BE2C (cell line): ENCODE measurements at regions not wholly inside any gene's neighbourhood (a gene's known extent, or its start where the extent isn't known, plus 50 kb on each side); places are given as distances from the start of the nearest gene placed in this dataset.

Experiments
- DNase-seq: peaks from one replicate; pipeline ENCODE4 v3.0.0-alpha.2; 2020
- H3K27me3 ChIP-seq: fragments of 250-450 bp; sonication (Bioruptor Pico); 2 replicates; pipeline ENCODE4 v1.5.1; 2020; ENCODE audit warnings: mild to moderate bottlenecking
- H3K36me3 ChIP-seq: fragments of 250-450 bp; sonication (Bioruptor Pico); 2 replicates; pipeline ENCODE4 v1.5.1; 2020; ENCODE audit warnings: mild to moderate bottlenecking
- H3K4me1 ChIP-seq: fragments of 250-450 bp; sonication (Bioruptor Pico); 2 replicates; pipeline ENCODE4 v1.5.1; 2020
- H3K4me3 ChIP-seq: 2 replicates; pipeline ENCODE4 v1.5.1; 2011; ENCODE audit warnings: low read depth, low read length
- H3K9me3 ChIP-seq: fragments of 250-450 bp; sonication (Bioruptor Pico); 2 replicates; pipeline ENCODE4 v1.5.1; 2020
- CTCF ChIP-seq: IDR thresholded peaks from 2 replicates; pipeline ENCODE4 v1.5.1; 2012; ENCODE audit warnings: mild to moderate bottlenecking, low read depth, low read length

- no peaks in the 10 kb centered on the region for H3K9me3 ChIP-seq
- no peak overlapping the region for H3K4me3 ChIP-seq
- H3K36me3 ChIP-seq, result no peaks in the 10 kb centered on the region
- no peaks in the 10 kb centered on the region for H3K4me1 ChIP-seq
- no peak for DNase-seq
- no peaks in the 10 kb centered on the region for H3K27me3 ChIP-seq
- TF ChIP-seq CTCF, result no peak
These were observed 669.8 kb upstream of the ANKRD30A start for GRCh38 chr10:36455526-36456133.

- 0 out of 2 replicates have a peak, but pooled peaks cover 6% of the 10 kb centered on the region for H3K4me1 ChIP-seq
- no peak for DNase-seq
- H3K27me3 ChIP-seq, result no peaks in the 10 kb centered on the region
- H3K9me3 ChIP-seq, result no peaks in the 10 kb centered on the region
- no peaks in the 10 kb centered on the region for H3K36me3 ChIP-seq
- TF ChIP-seq CTCF, result no peak
- no peak overlapping the region for H3K4me3 ChIP-seq
These were observed 672.5 kb upstream of the ANKRD30A start for GRCh38 chr10:36452851-36453250.

GRCh38 chr10:36451391-36451970 is 673.9 kb upstream of the ANKRD30A start:
- H3K36me3 ChIP-seq, result no peaks in the 10 kb centered on the region
- no peak for TF ChIP-seq CTCF
- no peaks in the 10 kb centered on the region for H3K9me3 ChIP-seq
- no peaks in the 10 kb centered on the region for H3K27me3 ChIP-seq
- 0 out of 2 replicates have a peak, but pooled peaks cover 6% of the 10 kb centered on the region for H3K4me1 ChIP-seq
- no peak for DNase-seq
- no peak overlapping the region for H3K4me3 ChIP-seq

- no peak for DNase-seq
- H3K27me3 ChIP-seq, result no peaks in the 10 kb centered on the region
These were observed 675.0 kb upstream of the ANKRD30A start for GRCh38 chr10:36450380-36450779.

GRCh38 chr10:36448760-36449691 is 676.4 kb upstream of the ANKRD30A start:
- H3K4me3 ChIP-seq, result no peak overlapping the region
- H3K4me1 ChIP-seq, result 0 out of 2 replicates have a peak, but pooled peaks cover 6% of the 10 kb centered on the region
- no peak for DNase-seq
- H3K9me3 ChIP-seq, result no peaks in the 10 kb centered on the region
- no peak for TF ChIP-seq CTCF
- no peaks in the 10 kb centered on the region for H3K27me3 ChIP-seq
- H3K36me3 ChIP-seq, result no peaks in the 10 kb centered on the region

More at GRCh38 chr10:36450380-36450779, 675.0 kb upstream of the ANKRD30A start:
- no peaks in the 10 kb centered on the region for H3K36me3 ChIP-seq
- no peak for TF ChIP-seq CTCF
- H3K4me3 ChIP-seq, result no peak overlapping the region
- no peaks in the 10 kb centered on the region for H3K9me3 ChIP-seq
- 0 out of 2 replicates have a peak, but pooled peaks cover 6% of the 10 kb centered on the region for H3K4me1 ChIP-seq
